ENCODE measurements at regions not wholly inside any gene's neighbourhood (a gene's known extent, or its start where the extent isn't known, plus 50 kb on each side); places are given as distances from the start of the nearest gene placed in this dataset.
A peak's percentile ranks its signal among the peaks of the same experiment; 100 is the strongest.

DNA sequence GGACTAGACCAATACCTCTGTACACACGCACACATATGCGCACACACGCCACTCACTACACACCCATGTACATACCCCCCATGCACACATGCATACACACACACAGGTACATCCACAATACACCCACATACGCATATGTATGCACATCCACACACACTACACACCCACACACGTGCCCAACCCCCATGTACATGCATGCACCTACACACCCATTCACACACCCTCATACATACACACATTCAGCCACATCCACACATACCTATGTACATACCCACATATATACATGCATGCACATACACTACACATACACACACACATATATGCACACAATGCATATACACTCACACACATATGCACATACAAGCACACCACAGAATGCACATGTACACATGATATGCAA is 107.1 kb downstream of the GADD45G start:
- Histone ChIP-seq H4K91ac (ENCODE audit: low read length) (peak overlapping the region; percentile 98), H2BK5ac (ENCODE audit: low read depth, low read length, poor library complexity, severe bottlenecking) (no peak overlapping the region), H3K36me3 (ENCODE audit: control insufficient read depth in 1 of 2, insufficient read depth in 2 of 2, low read depth in 1 of 2, low read length in 2 of 2) (no peaks in the 10 kb centered on the region), H3K14ac (ENCODE audit: low read length in 2 of 2) (peak overlapping the region in 1 of 2 experiments; percentile 71), H3K18ac (ENCODE audit: low read depth in 1 of 2, low read length in 2 of 2) (peak overlapping the region; percentile 72 to 92), H3K4me2 (ENCODE audit: low read length, poor library complexity, severe bottlenecking) (no peak overlapping the region), H3K4me1 (ENCODE audit: control insufficient read depth, insufficient read depth, low read depth, low read length) (peaks cover 2% of the 10 kb centered on the region), H2AFZ (ENCODE audit: low read depth, low read length) (no peak overlapping the region), H3K79me1 (replicated peaks; ENCODE audit: low read length, poor library complexity, severe bottlenecking) (no peaks in the 10 kb centered on the region), H3K27ac (ENCODE audit: low read length, poor library complexity, severe bottlenecking) (no peak overlapping the region), H2BK12ac (ENCODE audit: low read length in 2 of 2) (peak overlapping the region; percentile 97 to 100), H3K4me3 (ENCODE audit: insufficient read depth in 1 of 2, low read depth in 1 of 2, low read length in 2 of 2) (no peak overlapping the region), H3K9me3 (ENCODE audit: control insufficient read depth, low read length) (no peaks in the 10 kb centered on the region), H2BK120ac (ENCODE audit: low read depth, low read length) (no peak overlapping the region), H2AK5ac (ENCODE audit: low read length, severe bottlenecking) (no peak overlapping the region), H3K27me3 (ENCODE audit: control insufficient read depth in 1 of 2, insufficient read depth in 1 of 2, low read length in 2 of 2) (peaks cover 26 to 32% of the 10 kb centered on the region in 2 experiments), H3K23ac (ENCODE audit: low read length in 2 of 2) (no peak overlapping the region), H4K8ac (ENCODE audit: low read length) (peak overlapping the region; percentile 96), H3K4ac (ENCODE audit: low read depth in 1 of 2, low read length in 2 of 2) (peak overlapping the region; percentile 62 to 89), H3K9ac (ENCODE audit: low read length) (no peak overlapping the region), H2BK15ac (ENCODE audit: low read depth, poor library complexity, severe bottlenecking) (no peak overlapping the region)
- DNase-seq = no peak
- WGBS = 74% methylated on average over 5 of the region's 5 CpGs

DNA sequence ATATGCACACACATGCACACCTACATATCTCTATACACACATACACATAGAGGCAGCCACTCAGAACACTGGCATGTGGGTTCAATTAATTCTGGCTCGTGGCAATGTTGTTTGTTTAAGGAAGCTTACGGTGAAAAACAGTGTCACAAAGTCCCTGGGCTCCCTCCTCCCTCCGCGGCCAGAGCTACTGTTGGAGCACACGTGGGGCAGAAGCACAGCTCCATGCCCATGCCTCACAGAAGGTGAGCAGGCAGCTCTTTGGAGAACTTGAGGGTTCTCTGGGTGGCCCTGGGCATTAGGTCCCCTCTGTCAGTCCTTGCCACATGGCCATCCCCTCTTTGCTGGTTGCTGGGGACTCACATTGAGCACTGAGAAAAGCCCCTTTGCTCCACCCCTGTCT is 107.5 kb downstream of the GADD45G start:
- Histone ChIP-seq H2BK12ac (ENCODE audit: low read length in 2 of 2) (peak overlapping the region; percentile 89 to 98), H3K14ac (ENCODE audit: low read length in 2 of 2) (peak overlapping the region in 1 of 2 experiments; percentile 66), H3K27me3 (ENCODE audit: control insufficient read depth in 1 of 2, insufficient read depth in 1 of 2, low read length in 2 of 2) (peaks cover 22 to 28% of the 10 kb centered on the region in 2 experiments), H3K23ac (ENCODE audit: low read length in 2 of 2) (peak overlapping the region in 1 of 2 experiments; percentile 14), H3K4me1 (ENCODE audit: control insufficient read depth, insufficient read depth, low read depth, low read length) (peaks cover 2% of the 10 kb centered on the region), H3K9ac (ENCODE audit: low read length) (no peak overlapping the region), H3K18ac (ENCODE audit: low read depth in 1 of 2, low read length in 2 of 2) (peak overlapping the region; percentile 75 to 86), H4K8ac (ENCODE audit: low read length) (peak overlapping the region; percentile 58), H2AK5ac (ENCODE audit: low read length, severe bottlenecking) (no peak overlapping the region), H3K79me1 (replicated peaks; ENCODE audit: low read length, poor library complexity, severe bottlenecking) (no peaks in the 10 kb centered on the region), H3K36me3 (ENCODE audit: control insufficient read depth in 1 of 2, insufficient read depth in 2 of 2, low read depth in 1 of 2, low read length in 2 of 2) (no peaks in the 10 kb centered on the region), H3K9me3 (ENCODE audit: control insufficient read depth, low read length) (no peaks in the 10 kb centered on the region), H2BK15ac (ENCODE audit: low read depth, poor library complexity, severe bottlenecking) (peak overlapping the region; percentile 92), H3K4me2 (ENCODE audit: low read length, poor library complexity, severe bottlenecking) (no peak overlapping the region), H3K27ac (ENCODE audit: low read length, poor library complexity, severe bottlenecking) (no peak overlapping the region), H2BK120ac (ENCODE audit: low read depth, low read length) (peak overlapping the region; percentile 36), H2BK5ac (ENCODE audit: low read depth, low read length, poor library complexity, severe bottlenecking) (no peak overlapping the region), H3K4me3 (ENCODE audit: insufficient read depth in 1 of 2, low read depth in 1 of 2, low read length in 2 of 2) (no peak overlapping the region), H2AFZ (ENCODE audit: low read depth, low read length) (no peak overlapping the region), H4K91ac (ENCODE audit: low read length) (peak overlapping the region; percentile 98), H3K4ac (ENCODE audit: low read depth in 1 of 2, low read length in 2 of 2) (peak overlapping the region; percentile 62 to 81)
- 69% methylated on average over 5 of the region's 5 CpGs for WGBS
- no peak for DNase-seq

DNA sequence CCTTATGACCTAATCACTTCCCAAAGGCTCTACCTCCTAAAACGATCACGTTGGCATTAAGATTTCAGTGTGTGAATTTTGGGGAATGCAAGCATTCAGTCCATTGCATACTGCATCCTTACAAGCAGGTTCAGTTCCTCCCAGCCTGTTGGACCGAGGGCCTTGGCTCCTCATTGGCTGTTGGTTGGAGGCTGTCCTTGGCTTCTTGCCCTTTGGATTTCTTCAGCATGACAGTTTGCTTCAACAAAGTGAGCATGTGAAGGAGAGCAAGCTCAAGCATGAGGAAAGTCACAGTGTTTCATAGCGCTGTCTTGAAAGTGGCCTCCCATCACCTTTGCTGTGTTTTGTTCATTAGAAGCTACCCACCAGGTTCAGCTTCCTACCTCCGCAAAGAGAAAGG is 109.5 kb downstream of the GADD45G start:
- Histone ChIP-seq H2BK12ac (ENCODE audit: low read length in 2 of 2) (peak overlapping the region in 1 of 2 experiments; percentile 75), H3K18ac (ENCODE audit: low read depth in 1 of 2, low read length in 2 of 2) (peak overlapping the region in 1 of 2 experiments; percentile 11), H3K9ac (ENCODE audit: low read length) (no peak overlapping the region), H2BK15ac (ENCODE audit: low read depth, poor library complexity, severe bottlenecking) (no peak overlapping the region), H3K4me2 (ENCODE audit: low read length, poor library complexity, severe bottlenecking) (no peak overlapping the region), H2BK5ac (ENCODE audit: low read depth, low read length, poor library complexity, severe bottlenecking) (no peak overlapping the region), H3K79me1 (replicated peaks; ENCODE audit: low read length, poor library complexity, severe bottlenecking) (no peaks in the 10 kb centered on the region), H2BK120ac (ENCODE audit: low read depth, low read length) (no peak overlapping the region), H3K9me3 (ENCODE audit: control insufficient read depth, low read length) (no peaks in the 10 kb centered on the region), H4K91ac (ENCODE audit: low read length) (no peak overlapping the region), H3K4me1 (ENCODE audit: control insufficient read depth, insufficient read depth, low read depth, low read length) (peaks cover 5% of the 10 kb centered on the region), H3K36me3 (ENCODE audit: control insufficient read depth in 1 of 2, insufficient read depth in 2 of 2, low read depth in 1 of 2, low read length in 2 of 2) (no peaks in the 10 kb centered on the region), H3K23ac (ENCODE audit: low read length in 2 of 2) (no peak overlapping the region), H3K14ac (ENCODE audit: low read length in 2 of 2) (no peak overlapping the region), H2AFZ (ENCODE audit: low read depth, low read length) (no peak overlapping the region), H4K8ac (ENCODE audit: low read length) (no peak overlapping the region), H3K4me3 (ENCODE audit: insufficient read depth in 1 of 2, low read depth in 1 of 2, low read length in 2 of 2) (no peak overlapping the region), H2AK5ac (ENCODE audit: low read length, severe bottlenecking) (no peak overlapping the region), H3K4ac (ENCODE audit: low read depth in 1 of 2, low read length in 2 of 2) (no peak overlapping the region), H3K27me3 (ENCODE audit: control insufficient read depth in 1 of 2, insufficient read depth in 1 of 2, low read length in 2 of 2) (peaks cover 13 to 14% of the 10 kb centered on the region in 2 experiments), H3K27ac (ENCODE audit: low read length, poor library complexity, severe bottlenecking) (no peak overlapping the region)
- peak; percentile 61 for DNase-seq
- WGBS = 83% methylated on average over 5 of the region's 5 CpGs

DNA sequence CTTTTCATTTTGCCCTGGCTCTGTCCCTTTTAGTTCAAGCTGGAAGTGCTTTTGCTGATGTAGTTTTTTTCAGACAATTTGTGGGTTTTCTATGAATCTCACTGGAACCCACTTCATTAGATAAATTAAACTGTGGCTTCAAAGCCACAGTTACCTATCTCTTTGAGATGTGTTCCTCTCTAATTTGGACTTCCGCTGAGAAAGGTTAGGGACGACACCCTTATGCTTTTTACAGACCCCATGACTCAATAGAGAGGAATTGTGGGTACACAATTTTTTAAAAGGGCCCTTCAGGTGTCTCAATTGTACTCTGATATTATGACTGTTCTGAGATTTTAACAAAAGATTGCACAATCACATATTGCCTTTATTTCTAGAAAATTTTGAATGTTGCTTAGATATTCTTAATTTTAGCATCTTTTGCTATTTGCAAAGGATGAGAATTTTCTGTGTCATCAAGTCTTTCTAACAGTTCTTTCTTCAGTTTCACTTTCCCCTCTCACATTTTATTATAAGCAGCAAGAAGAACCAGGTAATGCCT is 110.6 kb downstream of the GADD45G start:
- H3K4me3 ChIP-seq (ENCODE audit: insufficient read depth in 1 of 2, low read depth in 1 of 2, low read length in 2 of 2) = no peak overlapping the region
- H2BK120ac ChIP-seq (ENCODE audit: low read depth, low read length) = no peak overlapping the region
- H3K4me2 ChIP-seq (ENCODE audit: low read length, poor library complexity, severe bottlenecking) = no peak overlapping the region
- no peak overlapping the region for H3K9ac ChIP-seq (ENCODE audit: low read length)
- no peak overlapping the region for H4K91ac ChIP-seq (ENCODE audit: low read length)
- no peaks in the 10 kb centered on the region for H3K9me3 ChIP-seq (ENCODE audit: control insufficient read depth, low read length)
- H2BK15ac ChIP-seq (ENCODE audit: low read depth, poor library complexity, severe bottlenecking) = no peak overlapping the region
- H3K27me3 ChIP-seq (ENCODE audit: control insufficient read depth in 1 of 2, insufficient read depth in 1 of 2, low read length in 2 of 2) = peaks cover 14 to 22% of the 10 kb centered on the region in 2 experiments
- no peak overlapping the region for H3K27ac ChIP-seq (ENCODE audit: low read length, poor library complexity, severe bottlenecking)
- H3K36me3 ChIP-seq (ENCODE audit: control insufficient read depth in 1 of 2, insufficient read depth in 2 of 2, low read depth in 1 of 2, low read length in 2 of 2) = no peaks in the 10 kb centered on the region
- DNase-seq = no peak
- no peak overlapping the region for H2AK5ac ChIP-seq (ENCODE audit: low read length, severe bottlenecking)
- 100% methylated on average over 2 of the region's 2 CpGs for WGBS
- H2BK5ac ChIP-seq (ENCODE audit: low read depth, low read length, poor library complexity, severe bottlenecking) = no peak overlapping the region
- H3K18ac ChIP-seq (ENCODE audit: low read depth in 1 of 2, low read length in 2 of 2) = no peak overlapping the region
- H3K14ac ChIP-seq (ENCODE audit: low read length in 2 of 2) = no peak overlapping the region
- H3K23ac ChIP-seq (ENCODE audit: low read length in 2 of 2) = no peak overlapping the region
- H3K4me1 ChIP-seq (ENCODE audit: control insufficient read depth, insufficient read depth, low read depth, low read length) = peaks cover 5% of the 10 kb centered on the region
- H4K8ac ChIP-seq (ENCODE audit: low read length) = no peak overlapping the region
- no peak overlapping the region for H2BK12ac ChIP-seq (ENCODE audit: low read length in 2 of 2)
- no peaks in the 10 kb centered on the region for H3K79me1 ChIP-seq (replicated peaks; ENCODE audit: low read length, poor library complexity, severe bottlenecking)
- H3K4ac ChIP-seq (ENCODE audit: low read depth in 1 of 2, low read length in 2 of 2) = no peak overlapping the region
- H2AFZ ChIP-seq (ENCODE audit: low read depth, low read length) = no peak overlapping the region
